GM12865 (cell line): ENCODE measurements at regions not wholly inside any gene's neighbourhood (a gene's known extent, or its start where the extent isn't known, plus 50 kb on each side); places are given as distances from the start of the nearest gene placed in this dataset.

Source experiments
- DNase-seq: peaks from one replicate; pipeline ENCODE4 v3.0.0; 2010; ENCODE audit warnings: low read depth
- H3K4me3 ChIP-seq: 2 replicates; pipeline ENCODE4 v1.5.1; 2011; ENCODE audit warnings: mild to moderate bottlenecking, low read depth, low read length, control low read depth
- CTCF ChIP-seq: IDR thresholded peaks from 2 replicates; pipeline ENCODE4 v1.5.1; 2011; ENCODE audit warnings: low read length, control low read depth, low read depth, inconsistent platforms; ENCODE audit not compliant: insufficient read depth; ENCODE audit errors: missing control alignments

GRCh38 chr6:74431873-74432580 is 736.0 kb downstream of the CD109 start:
- TF ChIP-seq CTCF = no peak
- no peak overlapping the region for H3K4me3 ChIP-seq
- no peak for DNase-seq

- no peak for TF ChIP-seq CTCF
- no peak for DNase-seq
- no peak overlapping the region for H3K4me3 ChIP-seq
Measured at GRCh38 chr6:74420221-74420620, 724.2 kb downstream of the CD109 start.

GRCh38 chr6:74415056-74415455 is 719.1 kb downstream of the CD109 start:
- H3K4me3 ChIP-seq = no peak overlapping the region
- TF ChIP-seq CTCF = no peak
- no peak for DNase-seq

- DNase-seq = no peak
- H3K4me3 ChIP-seq = no peak overlapping the region
- no peak for TF ChIP-seq CTCF
Measured at GRCh38 chr6:74410630-74411029, 714.6 kb downstream of the CD109 start.

- H3K4me3 ChIP-seq = no peak overlapping the region
- TF ChIP-seq CTCF = no peak
- peak; percentile 5 for DNase-seq
Measured at GRCh38 chr6:74409447-74409846, 713.4 kb downstream of the CD109 start.

GRCh38 chr6:74408844-74409243 is 712.8 kb downstream of the CD109 start:
- no peak for DNase-seq
- no peak for TF ChIP-seq CTCF
- no peak overlapping the region for H3K4me3 ChIP-seq

GRCh38 chr6:74404366-74404765 is 708.4 kb downstream of the CD109 start:
- H3K4me3 ChIP-seq = no peak overlapping the region
- no peak for TF ChIP-seq CTCF
- no peak for DNase-seq
